ENCODE measurements at regions not wholly inside any gene's neighbourhood (a gene's known extent, or its start where the extent isn't known, plus 50 kb on each side); places are given as distances from the start of the nearest gene placed in this dataset.
A peak's percentile ranks its signal among the peaks of the same experiment; 100 is the strongest.

GRCh38 chr7:32336726-32337125 lies 153.5 kb downstream of the LSM5 start:
- no peak for DNase-seq

GRCh38 chr7:32335107-32335506 lies 155.1 kb downstream of the LSM5 start:
- no peak for DNase-seq

DNA sequence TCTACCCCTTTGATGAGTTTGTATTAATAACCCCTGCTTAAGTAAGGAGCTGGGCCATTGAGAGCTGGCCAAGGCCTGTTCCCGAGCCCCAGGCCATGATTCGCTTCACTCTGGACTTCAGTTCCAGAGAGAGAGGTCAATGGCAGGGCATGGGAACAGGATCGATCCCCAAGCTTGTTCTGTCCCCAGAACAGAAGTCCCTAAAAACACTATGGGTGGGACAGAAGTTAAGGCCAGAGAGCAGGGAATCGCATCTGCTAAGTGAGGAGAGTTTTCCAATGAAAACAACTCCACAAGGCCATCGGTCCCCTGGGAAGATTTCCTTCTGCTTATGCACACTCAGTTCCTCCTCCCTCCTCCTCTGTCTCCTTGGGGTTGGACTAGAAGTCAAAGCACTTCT lies 159.6 kb downstream of the LSM5 start:
- DNase-seq = no peak

DNA sequence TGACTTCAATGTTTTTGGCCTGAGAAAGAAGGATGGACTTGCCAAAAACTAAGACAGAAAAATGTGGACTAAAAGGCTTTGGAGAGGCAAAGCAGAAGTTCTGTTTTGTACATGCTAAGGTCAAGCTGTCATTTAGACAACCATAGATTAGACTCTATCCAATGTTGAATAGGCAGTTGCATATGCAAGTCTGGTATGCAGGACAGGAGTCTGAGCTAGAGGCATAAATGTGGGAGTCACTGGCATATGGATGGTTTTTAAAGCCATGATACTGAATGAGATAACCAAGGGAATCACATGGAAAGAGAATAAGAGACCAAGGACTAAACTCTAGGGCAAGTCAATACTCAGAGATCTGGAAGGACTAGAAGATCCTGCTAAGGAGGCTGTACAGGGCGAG lies 164.1 kb downstream of the LSM5 start:
- no peak for DNase-seq

DNA sequence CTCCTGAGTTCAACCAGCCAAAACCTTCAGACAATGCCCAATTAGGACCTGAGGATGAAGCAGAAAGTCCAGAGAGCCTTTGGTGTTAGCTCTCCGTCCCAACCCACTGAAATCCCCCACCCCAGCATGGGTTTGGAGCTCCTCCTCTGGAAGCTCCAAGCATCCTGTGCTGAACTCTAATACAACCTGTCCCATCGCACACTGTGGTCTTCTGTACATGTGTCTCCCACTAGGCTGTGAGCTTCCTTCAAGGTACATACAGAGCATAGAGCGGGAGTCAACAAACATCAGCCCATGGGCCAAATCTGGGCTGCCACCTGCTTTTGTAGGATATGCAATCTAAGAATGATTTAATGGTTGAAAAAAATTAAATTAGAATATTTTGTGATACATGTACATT lies 166.5 kb downstream of the LSM5 start:
- no peak for DNase-seq

DNA sequence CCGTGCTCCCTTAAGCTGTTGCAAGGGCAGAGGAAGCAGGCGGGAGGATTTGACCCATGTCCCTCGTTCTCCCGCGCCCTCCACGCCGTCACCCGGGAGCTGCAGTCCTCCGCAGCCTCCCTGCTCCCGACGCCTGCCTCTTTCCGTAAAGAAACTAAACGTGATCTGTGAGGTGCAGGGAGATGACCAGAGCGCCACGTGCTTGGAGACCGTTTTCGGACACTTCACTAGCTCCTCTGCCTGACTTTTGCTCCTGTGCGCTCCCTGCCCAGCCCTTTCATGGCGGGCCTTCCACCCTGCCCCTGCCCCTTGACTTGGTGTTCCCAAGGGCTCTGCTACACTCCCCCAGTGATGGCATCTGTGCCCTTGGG lies 171.2 kb downstream of the LSM5 start:
- DNase-seq = no peak

DNA sequence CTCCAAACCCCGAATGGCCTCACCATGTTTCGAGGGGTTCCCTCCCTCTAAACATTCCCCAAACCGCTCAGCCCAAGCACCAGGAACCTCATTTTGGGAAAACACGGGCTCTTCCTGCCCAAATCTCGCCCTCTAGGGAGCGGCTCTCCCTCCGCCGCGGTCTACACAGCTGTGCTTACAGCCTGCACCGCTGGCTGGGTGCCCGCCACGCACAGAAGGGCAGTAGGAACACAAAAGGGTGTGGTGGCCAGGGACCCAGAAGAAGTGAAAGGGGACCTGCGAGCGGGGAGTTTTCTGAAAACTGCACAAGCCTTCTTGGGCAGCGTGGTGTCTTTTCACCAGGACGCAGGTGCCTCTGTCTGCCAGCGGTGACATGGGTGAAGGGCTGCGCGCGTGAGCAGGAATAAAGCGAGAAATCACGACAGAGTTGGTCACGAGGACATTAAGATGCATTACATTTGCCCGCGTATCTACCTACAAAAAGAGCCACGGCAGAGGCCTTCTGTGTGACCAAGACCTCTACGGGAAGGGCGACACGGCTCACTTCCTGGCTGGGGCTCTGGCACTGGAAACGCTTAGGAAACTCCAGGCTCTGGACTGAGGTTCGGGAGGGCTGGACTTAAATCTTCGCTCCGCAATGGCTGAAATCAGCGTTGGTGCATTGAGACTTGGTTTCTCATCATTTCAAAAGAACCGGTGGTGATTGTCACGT lies 171.7 kb downstream of the LSM5 start:
- DNase-seq = no peak

- DNase-seq = no peak
Measured at GRCh38 chr7:32316839-32317238, 173.3 kb downstream of the LSM5 start.

GRCh38 chr7:32314761-32315160 lies 175.4 kb downstream of the LSM5 start:
- DNase-seq = no peak

DNA sequence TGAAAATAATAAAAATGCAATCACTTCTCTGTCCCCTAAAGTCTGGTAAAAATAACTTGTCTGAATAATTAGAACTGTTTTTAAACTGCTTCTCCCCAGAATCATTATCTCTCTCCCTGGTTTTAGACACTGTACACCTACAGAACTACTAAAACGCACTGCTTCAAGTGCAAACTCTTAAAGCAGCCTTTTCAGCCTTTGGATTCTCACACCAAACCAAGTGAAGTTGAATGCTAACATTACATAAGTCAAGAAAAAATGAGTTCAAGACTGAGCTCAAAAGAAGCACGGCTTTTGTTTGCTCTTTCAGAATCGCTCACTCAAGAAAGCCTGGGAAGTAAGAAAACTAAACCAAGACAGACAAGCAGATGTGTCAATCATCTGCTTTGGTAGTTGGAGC lies 188.8 kb downstream of the LSM5 start:
- DNase-seq = no peak

- no peak for DNase-seq
Measured at GRCh38 chr7:32299133-32299702, 191.0 kb downstream of the LSM5 start.

- DNase-seq = no peak
Measured at GRCh38 chr7:32298408-32299132, 191.6 kb downstream of the LSM5 start.

DNA sequence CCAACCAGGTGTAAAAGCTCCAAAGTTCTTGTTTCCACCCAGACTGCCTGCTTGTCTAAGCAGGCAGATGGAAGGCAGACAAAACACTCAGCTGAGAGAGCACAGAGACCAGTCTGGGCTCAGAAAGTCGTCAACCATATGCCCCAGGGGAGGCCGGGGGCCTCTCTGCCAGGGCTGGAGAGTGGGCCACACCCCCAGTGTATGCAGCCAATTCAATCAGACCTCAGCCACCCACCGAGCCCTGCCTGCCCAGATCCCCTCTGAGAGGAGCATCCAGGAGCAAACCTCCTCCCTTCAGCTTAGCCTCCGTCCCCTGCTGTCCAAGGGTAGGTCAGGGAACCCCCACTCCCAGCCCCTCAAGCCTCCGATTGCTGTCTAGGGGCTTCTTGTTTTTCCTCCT lies 196.3 kb downstream of the LSM5 start:
- no peak for DNase-seq

- DNase-seq = peak; percentile 85
Measured at GRCh38 chr7:32289651-32290414, 200.3 kb downstream of the LSM5 start.

- no peak for DNase-seq
Measured at GRCh38 chr7:32285698-32286097, 204.5 kb downstream of the LSM5 start.

DNA sequence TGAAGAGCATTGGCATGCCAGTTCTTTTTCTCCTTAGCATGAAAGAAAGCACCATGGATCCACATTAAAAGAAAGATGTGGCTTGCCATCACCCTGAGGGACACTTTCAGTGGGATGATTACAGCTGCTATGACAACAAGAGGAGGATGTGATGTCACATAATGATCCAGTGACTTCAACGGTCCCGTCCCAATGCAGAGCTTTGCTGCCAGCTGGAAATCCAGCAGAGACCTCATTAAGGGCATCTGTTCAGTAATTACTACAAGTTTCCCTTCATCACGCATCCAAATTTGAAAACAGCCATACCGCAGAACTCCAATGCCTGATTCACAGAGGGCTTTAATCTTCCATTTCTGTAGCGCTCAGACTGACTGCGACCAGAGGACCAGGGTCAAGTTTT lies 206.6 kb downstream of the LSM5 start:
- DNase-seq = no peak

- no peak for DNase-seq
Measured at GRCh38 chr7:32279500-32279899, 209.3 kb upstream of the PDE1C start.

GRCh38 chr7:32275216-32276009 lies 205.2 kb upstream of the PDE1C start:
- no peak for DNase-seq

GRCh38 chr7:32273297-32273696 lies 203.1 kb upstream of the PDE1C start:
- DNase-seq = no peak

- no peak for DNase-seq
Measured at GRCh38 chr7:32266932-32267475, 196.8 kb upstream of the PDE1C start.

DNA sequence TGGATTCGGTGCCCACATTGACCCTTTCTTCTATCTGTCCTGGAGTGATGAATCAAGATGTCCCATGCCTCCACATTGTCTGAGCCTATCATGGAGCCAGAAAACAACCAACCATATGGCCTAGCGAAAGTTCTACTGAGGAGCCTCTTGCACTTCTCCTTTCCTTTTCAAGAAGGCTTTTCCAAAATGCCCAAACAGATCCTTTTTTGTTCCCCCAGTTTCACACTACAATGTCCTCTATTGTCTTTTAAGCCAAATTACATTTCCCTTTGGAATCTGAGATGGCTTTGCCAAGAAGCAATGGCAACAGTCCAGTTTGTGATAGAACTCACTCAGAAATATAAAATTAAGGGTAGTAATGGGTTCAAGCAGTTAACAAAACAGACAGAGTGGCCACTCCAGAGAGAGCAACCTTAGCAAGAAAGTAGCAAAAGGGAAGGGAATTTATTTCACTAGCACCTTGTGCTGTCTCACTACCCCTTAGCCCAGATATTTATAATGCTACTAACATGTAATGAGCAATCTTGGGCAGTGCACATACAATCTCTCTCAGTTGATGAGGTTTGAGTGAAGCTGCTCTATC lies 194.6 kb upstream of the PDE1C start:
- DNase-seq = no peak

- DNase-seq = no peak
Measured at GRCh38 chr7:32263611-32264010, 193.4 kb upstream of the PDE1C start.

All from DMS153 (cell line).